HUES48 (cell line): ENCODE measurements at regions not wholly inside any gene's neighbourhood (a gene's known extent, or its start where the extent isn't known, plus 50 kb on each side); places are given as distances from the start of the nearest gene placed in this dataset.

Experiments
- H3K27ac ChIP-seq: one replicate; pipeline ENCODE4 v1.7.0; 2013; ENCODE audit warnings: low read depth, low read length, inconsistent platforms
- H3K27me3 ChIP-seq: 2 replicates; pipeline ENCODE4 v1.6.1; 2013; ENCODE audit warnings: mild to moderate bottlenecking, low read length; ENCODE audit not compliant: control insufficient read depth, insufficient read depth
- H3K36me3 ChIP-seq: 2 replicates; pipeline ENCODE4 v1.6.1; 2013; ENCODE audit warnings: low read length; ENCODE audit not compliant: control insufficient read depth, insufficient read depth
- H3K4me1 ChIP-seq: 2 replicates; pipeline ENCODE4 v1.6.1; 2013; ENCODE audit warnings: mild to moderate bottlenecking, low read length; ENCODE audit not compliant: control insufficient read depth, insufficient read depth
- H3K4me3 ChIP-seq: 2 replicates; pipeline ENCODE4 v1.5.1; 2013; ENCODE audit warnings: mild to moderate bottlenecking, low read depth, low read length
- H3K9ac ChIP-seq: 2 replicates; pipeline ENCODE4 v1.6.1; 2013; ENCODE audit warnings: mild to moderate bottlenecking, low read depth, low read length, moderate library complexity
- H3K9me3 ChIP-seq: 2 replicates; pipeline ENCODE4 v1.6.1; 2013; ENCODE audit warnings: low read length; ENCODE audit not compliant: control insufficient read depth, insufficient read depth

- Histone ChIP-seq H3K27me3 (no peaks in the 10 kb centered on the region), H3K4me3 (no peak overlapping the region), H3K36me3 (no peaks in the 10 kb centered on the region), H3K27ac (no peak overlapping the region), H3K9ac (no peak overlapping the region), H3K9me3 (no peaks in the 10 kb centered on the region), H3K4me1 (peaks cover 29% of the 10 kb centered on the region)
These were observed 239.7 kb upstream of the PGRMC2 start for GRCh38 chr4:128527351-128527750.

DNA sequence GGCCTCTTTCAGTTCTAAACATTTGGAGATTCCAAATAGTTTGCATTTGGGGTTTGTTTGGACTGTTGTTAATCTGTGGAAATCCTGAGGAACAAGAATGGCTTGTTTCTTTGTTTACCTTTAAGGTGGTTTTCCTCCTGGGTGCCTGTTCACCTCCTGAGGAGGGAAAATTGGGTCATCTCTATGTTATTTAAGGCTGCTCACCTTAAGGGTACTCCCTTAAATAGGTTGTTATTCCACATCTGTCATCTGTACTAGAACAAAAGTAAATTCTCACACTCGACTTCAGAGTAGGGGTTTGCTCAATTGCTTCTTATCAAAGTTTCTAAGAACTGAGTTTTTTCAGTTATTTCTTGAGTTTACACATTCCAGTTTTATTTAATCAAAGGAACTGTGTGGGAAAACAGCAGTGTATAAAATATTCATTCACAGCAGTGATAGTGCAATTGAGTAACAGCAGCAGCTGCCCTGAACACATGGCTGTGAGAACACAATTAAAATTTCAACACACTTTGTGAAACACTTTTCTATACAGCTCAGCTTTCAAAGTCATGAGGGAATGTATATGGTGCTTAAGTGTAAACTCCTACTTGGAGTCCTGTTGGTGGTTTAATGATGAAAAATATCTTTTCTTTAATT lies 238.5 kb upstream of the PGRMC2 start:
- H3K4me3 ChIP-seq = no peak overlapping the region
- no peak overlapping the region for H3K9ac ChIP-seq
- no peaks in the 10 kb centered on the region for H3K36me3 ChIP-seq
- H3K27ac ChIP-seq = peak overlapping the region; percentile 72
- no peaks in the 10 kb centered on the region for H3K27me3 ChIP-seq
- no peaks in the 10 kb centered on the region for H3K9me3 ChIP-seq
- peaks cover 31% of the 10 kb centered on the region for H3K4me1 ChIP-seq

DNA sequence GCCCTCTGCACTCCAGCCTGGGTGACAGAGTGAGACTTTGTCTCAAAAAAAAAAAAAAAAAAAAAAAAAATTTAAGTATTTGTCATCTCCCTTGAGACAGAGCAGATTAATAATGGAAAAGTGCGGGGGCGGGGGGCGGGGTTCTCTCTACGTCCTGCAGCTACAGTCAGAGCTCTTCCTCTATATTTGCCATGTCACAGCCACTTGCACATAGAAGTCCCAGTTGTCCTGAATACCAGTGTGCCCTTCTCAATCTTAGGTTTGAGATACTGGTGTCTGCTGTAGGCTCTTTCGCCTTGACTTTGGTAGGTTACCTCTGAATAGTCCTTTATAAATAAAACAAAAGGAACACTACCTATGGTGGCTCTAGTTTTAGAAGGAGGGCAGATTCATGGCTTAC lies 237.8 kb upstream of the PGRMC2 start:
- Histone ChIP-seq H3K4me3 (no peak overlapping the region), H3K9ac (no peak overlapping the region), H3K36me3 (no peaks in the 10 kb centered on the region), H3K9me3 (no peaks in the 10 kb centered on the region), H3K27ac (peak overlapping the region; percentile 72), H3K4me1 (peaks cover 32% of the 10 kb centered on the region), H3K27me3 (no peaks in the 10 kb centered on the region)

DNA sequence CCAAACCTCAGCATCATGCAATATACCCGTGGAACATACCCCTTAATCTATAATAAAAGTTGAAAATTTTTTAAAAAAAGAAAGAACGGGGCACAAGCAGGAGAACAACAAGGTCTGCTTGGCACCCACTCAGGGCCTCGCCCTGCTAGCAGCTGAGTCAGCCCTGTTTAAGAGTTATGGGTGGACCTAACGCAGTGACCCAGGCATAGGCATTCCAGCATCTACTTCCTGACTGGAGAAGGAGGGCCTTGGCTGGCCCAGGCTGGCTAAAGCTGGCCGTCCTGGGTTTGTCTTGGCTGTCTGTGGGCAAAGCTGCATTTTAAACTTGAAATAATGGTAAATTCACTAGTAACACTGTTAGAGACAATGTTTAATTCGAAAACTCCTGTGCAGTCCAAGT lies 236.7 kb upstream of the PGRMC2 start:
- peaks cover 29% of the 10 kb centered on the region for H3K4me1 ChIP-seq
- H3K9ac ChIP-seq = no peak overlapping the region
- no peaks in the 10 kb centered on the region for H3K27me3 ChIP-seq
- H3K9me3 ChIP-seq = no peaks in the 10 kb centered on the region
- no peaks in the 10 kb centered on the region for H3K36me3 ChIP-seq
- no peak overlapping the region for H3K4me3 ChIP-seq
- no peak overlapping the region for H3K27ac ChIP-seq

GRCh38 chr4:128521648-128522111 lies 234.1 kb upstream of the PGRMC2 start:
- Histone ChIP-seq H3K4me1 (peaks cover 27% of the 10 kb centered on the region), H3K36me3 (no peaks in the 10 kb centered on the region), H3K4me3 (no peak overlapping the region), H3K27me3 (no peaks in the 10 kb centered on the region), H3K9ac (no peak overlapping the region), H3K9me3 (no peaks in the 10 kb centered on the region), H3K27ac (no peak overlapping the region)

GRCh38 chr4:128521156-128521555 lies 233.5 kb upstream of the PGRMC2 start:
- H3K9ac ChIP-seq = no peak overlapping the region
- H3K27me3 ChIP-seq = no peaks in the 10 kb centered on the region
- no peaks in the 10 kb centered on the region for H3K9me3 ChIP-seq
- H3K4me3 ChIP-seq = no peak overlapping the region
- no peak overlapping the region for H3K27ac ChIP-seq
- peaks cover 24% of the 10 kb centered on the region for H3K4me1 ChIP-seq
- H3K36me3 ChIP-seq = no peaks in the 10 kb centered on the region

- H3K9ac ChIP-seq = no peak overlapping the region
- no peak overlapping the region for H3K4me3 ChIP-seq
- no peaks in the 10 kb centered on the region for H3K36me3 ChIP-seq
- H3K4me1 ChIP-seq = peaks cover 16% of the 10 kb centered on the region
- H3K27ac ChIP-seq = no peak overlapping the region
- no peaks in the 10 kb centered on the region for H3K27me3 ChIP-seq
- no peaks in the 10 kb centered on the region for H3K9me3 ChIP-seq
These were observed 231.7 kb upstream of the PGRMC2 start for GRCh38 chr4:128519163-128519830.

GRCh38 chr4:128517739-128518510 lies 230.3 kb upstream of the PGRMC2 start:
- Histone ChIP-seq H3K9ac (no peak overlapping the region; the same call in 1 of the 2 replicates), H3K27ac (peak overlapping the region; percentile 89), H3K4me3 (peak overlapping the region; percentile 6; the same call in 1 of the 2 replicates), H3K36me3 (no peaks in the 10 kb centered on the region), H3K9me3 (no peaks in the 10 kb centered on the region), H3K27me3 (no peaks in the 10 kb centered on the region), H3K4me1 (peaks cover 20% of the 10 kb centered on the region)

GRCh38 chr4:128517096-128517738 lies 229.6 kb upstream of the PGRMC2 start:
- no peak overlapping the region; the same call in 1 of the 2 replicates for H3K9ac ChIP-seq
- peak overlapping the region; percentile 89 for H3K27ac ChIP-seq
- peaks cover 23% of the 10 kb centered on the region for H3K4me1 ChIP-seq

DNA sequence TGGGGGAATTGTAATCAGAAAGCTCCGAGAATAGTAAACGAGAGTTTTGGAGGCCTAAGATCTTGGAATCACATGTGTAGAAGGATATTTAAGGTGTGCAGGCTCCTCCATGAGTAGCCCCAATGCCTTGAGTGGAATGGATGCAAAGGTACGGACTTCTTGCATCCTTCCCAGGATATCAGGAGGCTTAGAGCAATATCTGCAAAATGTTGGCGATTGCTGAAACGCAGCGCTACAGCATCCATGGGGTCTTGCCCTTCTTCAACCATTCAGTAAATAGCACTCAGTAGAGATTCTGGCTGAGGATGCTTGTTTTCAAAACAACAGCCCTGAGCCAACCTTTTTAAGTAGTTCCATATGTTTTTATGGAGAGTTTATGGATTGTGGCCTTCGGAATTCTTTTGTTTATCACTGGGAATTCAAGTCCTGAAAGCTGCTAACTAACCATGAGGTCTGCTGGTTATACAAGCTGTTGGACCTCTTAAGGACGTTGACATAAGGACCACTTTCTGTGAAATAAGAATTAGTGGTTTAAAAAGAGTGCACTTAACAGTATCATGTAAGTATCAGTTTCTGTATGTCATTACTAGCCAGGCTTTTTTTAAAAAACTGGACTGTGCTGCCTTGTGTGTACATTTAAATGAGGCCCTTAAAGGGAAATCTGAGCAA lies 228.8 kb upstream of the PGRMC2 start:
- Histone ChIP-seq H3K27me3 (no peaks in the 10 kb centered on the region), H3K9ac (no peak overlapping the region), H3K27ac (no peak overlapping the region), H3K9me3 (no peaks in the 10 kb centered on the region), H3K4me3 (no peak overlapping the region), H3K4me1 (peaks cover 23% of the 10 kb centered on the region), H3K36me3 (no peaks in the 10 kb centered on the region)

More at GRCh38 chr4:128517096-128517738, 229.6 kb upstream of the PGRMC2 start:
- H3K27me3 ChIP-seq = no peaks in the 10 kb centered on the region
- no peaks in the 10 kb centered on the region for H3K9me3 ChIP-seq
- no peak overlapping the region; the same call in 1 of the 2 replicates for H3K4me3 ChIP-seq
- no peaks in the 10 kb centered on the region for H3K36me3 ChIP-seq
